GM12872 (cell line): ENCODE measurements at regions not wholly inside any gene's neighbourhood (a gene's known extent, or its start where the extent isn't known, plus 50 kb on each side); places are given as distances from the start of the nearest gene placed in this dataset.

Source experiments
- CTCF ChIP-seq: IDR thresholded peaks from 3 replicates; pipeline ENCODE4 v1.5.1; 2011; ENCODE audit warnings: low read depth, mild to moderate bottlenecking, low read length, moderate library complexity; ENCODE audit not compliant: insufficient read depth

DNA sequence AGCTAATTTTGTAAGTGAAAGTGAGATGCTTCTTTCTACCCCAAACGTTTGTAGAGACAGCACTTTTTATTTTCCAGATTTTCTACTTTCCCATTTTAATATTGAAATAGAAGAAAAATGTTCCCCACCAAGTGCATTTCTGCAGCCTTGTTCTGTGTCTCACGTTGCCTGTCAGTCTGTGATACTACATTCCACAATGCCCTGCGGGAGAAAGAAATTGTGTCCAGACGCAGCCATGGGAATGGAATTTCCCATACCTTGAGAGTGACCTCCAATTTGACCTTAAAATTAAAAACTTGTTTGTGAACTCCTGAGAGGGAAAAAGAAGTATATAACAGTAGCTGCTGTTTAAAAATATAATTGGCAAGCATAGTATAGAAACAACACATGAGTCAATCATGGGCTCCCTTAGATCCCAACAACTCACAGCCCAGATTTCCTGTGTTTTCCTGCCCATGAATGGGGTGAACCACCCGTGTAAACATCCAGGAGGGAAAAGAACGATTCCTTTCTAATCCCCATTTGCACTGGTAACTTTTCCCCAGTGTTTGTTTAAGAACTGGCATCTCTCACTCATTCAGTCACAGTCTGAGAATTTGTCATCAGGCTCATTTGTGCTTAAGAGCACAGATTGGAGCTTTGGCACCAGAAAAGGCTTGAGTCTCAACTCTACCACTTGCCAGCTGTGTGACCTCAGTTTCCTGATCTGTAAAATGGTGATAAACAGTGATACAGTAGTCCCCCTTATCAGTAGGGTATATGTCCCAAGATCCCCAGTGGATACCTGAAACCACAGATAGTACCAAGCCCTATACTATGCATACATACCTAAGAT is 166.1 kb upstream of the ZNF521 start:
- TF ChIP-seq CTCF = no peak

GRCh38 chr18:25516747-25517498 is 165.0 kb upstream of the ZNF521 start:
- TF ChIP-seq CTCF = no peak

DNA sequence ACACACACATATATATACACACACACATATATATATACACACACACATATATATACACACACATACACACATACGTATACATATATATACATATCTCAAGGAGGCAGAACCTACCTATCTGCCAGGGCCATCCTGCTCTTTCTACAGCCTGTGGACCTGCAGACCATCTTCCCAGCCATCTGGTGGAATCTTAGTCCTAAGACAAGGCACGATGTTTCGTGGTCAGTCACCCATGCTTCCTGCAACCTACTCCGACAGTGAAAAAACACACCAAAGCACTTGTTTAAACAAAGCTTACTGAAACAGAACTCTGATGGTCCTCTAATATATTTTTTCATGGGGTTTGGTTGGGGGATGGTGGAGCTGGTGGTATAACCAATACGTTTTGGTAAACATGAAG is 164.2 kb upstream of the ZNF521 start:
- TF ChIP-seq CTCF = no peak

DNA sequence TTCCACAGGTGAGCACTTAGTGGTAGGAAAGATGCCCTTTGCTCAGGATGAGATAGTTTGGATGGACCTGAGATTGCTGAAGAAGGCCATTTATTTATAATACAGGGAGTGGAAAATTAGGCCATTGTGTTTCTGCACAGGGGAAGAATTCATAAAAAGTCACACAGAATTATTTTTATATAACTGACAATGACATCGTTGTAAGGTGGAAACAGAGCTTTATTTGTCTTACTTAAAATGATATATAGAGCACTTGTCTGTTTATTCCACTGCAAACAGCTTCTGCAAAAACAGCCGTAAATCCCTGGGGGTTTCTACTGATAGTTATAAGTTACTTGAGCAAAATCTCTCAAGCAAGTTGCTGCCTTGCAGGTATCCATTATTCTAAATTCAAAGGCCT is 158.1 kb upstream of the ZNF521 start:
- TF ChIP-seq CTCF = no peak

DNA sequence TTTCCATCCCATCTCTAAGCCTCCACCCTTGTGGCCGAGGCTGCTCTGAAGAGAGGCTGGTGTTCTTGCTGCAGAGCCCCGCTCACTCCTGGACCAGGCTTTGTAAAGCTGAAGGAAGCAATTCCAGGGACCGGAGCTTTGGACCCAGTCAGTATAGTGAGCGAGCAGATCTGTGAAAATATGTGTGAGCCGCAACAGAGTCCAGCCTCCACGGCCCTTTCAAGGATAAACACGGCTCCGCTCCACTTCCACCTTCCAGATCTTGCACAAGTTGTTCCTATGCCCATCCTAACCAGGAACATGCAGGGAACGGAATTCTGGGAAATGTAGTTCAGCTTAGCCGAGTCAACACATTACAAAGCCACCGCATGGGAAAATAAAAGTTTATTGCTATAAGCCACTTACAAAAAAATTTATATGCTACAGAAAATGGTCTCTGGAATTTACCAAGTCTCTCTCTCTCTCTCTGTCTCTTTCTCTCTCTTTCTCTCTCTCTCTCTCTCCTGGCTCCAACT is 151.7 kb upstream of the ZNF521 start:
- TF ChIP-seq CTCF = no peak

GRCh38 chr18:25497151-25497794 is 145.3 kb upstream of the ZNF521 start:
- TF ChIP-seq CTCF = no peak

DNA sequence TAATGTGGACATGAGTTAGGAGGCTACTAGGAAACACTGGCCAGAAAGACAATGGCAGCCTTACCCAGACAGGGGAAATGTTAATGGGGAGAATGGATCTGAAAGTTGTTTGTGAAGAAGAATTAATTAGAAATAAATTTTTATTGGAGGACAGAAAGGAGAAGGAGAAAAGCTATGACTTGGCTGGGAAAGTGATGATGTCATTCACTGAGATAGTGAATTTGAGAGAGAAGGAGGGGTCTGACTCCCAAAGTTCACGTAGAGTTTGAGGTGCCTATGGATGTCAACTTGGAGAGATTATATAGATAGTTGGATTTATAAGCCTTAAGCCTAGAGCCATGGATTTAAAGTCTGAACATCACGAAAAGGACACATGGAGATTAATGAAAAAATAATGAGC is 144.6 kb upstream of the ZNF521 start:
- TF ChIP-seq CTCF = no peak
